NAMALWA (cell line): ENCODE measurements at regions not wholly inside any gene's neighbourhood (a gene's known extent, or its start where the extent isn't known, plus 50 kb on each side); places are given as distances from the start of the nearest gene placed in this dataset.
A peak's percentile ranks its signal among the peaks of the same experiment; 100 is the strongest.
"Not testable (repeated sequence)": the region's sequence is repeated elsewhere in the genome, so short reads cannot be mapped to it uniquely, and the experiment has no call there.

ENCODE experiments used
- DNase-seq: peaks from one replicate; pipeline ENCODE4 v3.0.0-alpha.2; 2015; ENCODE audit warnings: low spot score

DNA sequence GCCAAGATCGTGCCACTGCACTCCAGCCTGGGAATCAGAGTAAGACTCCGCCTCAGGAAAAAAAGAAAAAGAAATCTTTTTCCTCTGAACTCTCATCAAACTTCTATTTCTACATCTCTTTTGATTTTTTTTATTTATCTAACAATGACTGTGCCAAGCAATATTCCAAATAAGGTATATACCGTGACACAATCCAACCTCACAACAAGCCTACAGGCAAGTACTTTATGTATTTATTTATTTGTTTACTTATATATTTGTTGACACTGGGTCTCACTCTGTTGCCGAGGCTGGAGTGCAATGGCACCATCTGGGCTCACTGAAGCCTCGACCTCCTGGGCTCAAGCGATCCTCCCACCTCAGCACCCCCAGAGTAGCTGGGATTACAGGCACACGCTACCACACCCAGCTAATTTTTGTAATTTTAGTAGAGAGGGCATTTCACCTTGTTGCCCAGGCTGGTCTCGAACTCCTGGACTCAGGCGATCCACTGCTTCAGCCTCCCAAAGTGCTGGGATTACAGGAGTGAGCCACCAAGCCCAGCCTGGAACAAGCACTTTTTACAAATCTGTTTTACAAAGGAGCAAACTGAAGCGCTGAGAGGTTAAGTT is 94.9 kb upstream of the CHD2 start:
- no peak for DNase-seq

DNA sequence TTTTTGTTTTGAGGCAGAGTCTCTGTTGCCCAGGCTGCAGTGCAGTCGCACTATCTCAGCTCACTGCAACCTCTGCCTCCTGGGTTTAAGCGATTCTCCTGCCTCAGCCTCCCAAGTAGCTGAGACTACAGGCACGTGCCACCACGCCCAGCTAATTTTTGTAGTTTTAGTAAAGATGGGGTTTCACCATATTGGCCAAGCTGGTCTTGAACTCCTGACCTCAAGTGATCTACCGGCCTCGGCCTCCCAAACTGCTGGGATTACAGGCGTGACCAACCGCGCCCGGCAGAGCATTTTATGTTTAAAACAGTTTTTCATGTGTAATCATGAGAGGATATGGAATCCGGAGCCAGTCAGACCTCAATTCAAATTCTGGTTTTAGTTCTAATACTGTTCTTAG is 94.0 kb upstream of the CHD2 start:
- not testable (repeated sequence) for DNase-seq

DNA sequence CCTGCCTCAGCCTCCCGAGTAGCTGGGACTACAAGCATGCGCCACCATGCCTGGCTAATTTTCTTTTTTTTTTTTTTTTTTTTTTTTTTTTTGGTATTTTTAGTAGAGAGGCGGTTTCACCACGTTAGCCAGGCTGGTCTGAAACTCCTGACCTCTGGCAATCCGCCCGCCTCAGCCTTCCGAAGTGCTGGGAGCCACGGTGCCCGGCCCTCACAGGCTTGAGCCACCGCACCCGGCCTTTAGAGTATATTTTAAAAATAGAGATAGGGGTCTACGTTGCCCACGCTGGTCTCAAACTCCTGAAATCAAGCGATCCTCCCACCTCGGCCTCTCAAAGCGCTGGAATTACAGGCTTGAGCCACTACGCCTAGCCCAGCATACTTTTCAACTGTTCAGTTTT is 93.4 kb upstream of the CHD2 start:
- no peak for DNase-seq

DNA sequence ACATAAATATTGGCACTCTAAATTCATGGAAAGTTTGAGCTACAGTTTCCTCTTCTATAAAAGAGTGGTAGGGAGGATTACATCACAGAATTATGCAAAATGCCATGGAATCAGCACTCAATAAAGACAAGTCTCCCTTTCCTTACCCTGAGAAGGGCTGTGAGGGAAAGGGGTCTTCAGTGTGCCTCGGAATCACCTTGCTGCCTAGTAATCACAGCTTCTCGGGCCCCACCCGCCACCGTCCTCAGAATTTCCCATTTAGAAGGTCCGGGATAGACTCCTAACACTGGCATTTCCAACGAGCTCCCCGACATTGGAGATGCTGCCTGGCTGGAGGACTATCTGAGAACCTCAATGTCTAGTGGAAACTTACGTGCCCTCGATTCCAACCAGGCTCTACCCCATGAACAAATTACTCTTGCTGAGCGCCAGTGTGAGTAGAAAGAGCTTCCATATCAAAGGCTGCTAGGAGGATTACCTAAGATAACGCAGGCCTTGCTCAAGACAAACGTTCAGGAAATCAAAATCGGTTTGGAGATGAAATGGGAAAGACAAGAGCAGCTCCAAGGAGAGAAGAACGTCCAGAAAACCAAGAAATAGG is 92.1 kb upstream of the CHD2 start:
- DNase-seq, result peak; percentile 53

DNA sequence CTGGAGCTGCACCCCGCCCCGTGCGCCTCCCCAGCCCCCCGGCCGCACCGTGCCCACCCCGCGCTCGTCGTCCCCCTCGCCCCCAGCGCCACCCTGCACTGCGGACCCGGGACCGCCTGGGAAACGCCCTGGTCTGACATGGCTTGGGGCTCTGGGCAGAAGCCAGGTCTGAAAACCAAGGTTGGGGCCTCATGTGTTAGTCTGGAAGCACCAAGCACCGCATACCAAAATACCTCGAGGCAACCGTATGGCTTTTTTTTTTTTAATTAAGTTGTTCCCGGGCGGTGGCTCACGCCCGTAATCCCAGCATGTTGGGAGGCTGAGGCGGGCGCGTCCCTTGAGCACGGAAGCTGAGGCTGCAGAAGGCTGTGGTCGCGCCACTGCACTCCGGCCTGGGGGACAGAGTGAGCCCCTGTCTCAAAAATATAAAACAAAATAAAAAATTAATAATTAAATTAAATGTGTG is 91.5 kb upstream of the CHD2 start:
- DNase-seq, result no peak

DNA sequence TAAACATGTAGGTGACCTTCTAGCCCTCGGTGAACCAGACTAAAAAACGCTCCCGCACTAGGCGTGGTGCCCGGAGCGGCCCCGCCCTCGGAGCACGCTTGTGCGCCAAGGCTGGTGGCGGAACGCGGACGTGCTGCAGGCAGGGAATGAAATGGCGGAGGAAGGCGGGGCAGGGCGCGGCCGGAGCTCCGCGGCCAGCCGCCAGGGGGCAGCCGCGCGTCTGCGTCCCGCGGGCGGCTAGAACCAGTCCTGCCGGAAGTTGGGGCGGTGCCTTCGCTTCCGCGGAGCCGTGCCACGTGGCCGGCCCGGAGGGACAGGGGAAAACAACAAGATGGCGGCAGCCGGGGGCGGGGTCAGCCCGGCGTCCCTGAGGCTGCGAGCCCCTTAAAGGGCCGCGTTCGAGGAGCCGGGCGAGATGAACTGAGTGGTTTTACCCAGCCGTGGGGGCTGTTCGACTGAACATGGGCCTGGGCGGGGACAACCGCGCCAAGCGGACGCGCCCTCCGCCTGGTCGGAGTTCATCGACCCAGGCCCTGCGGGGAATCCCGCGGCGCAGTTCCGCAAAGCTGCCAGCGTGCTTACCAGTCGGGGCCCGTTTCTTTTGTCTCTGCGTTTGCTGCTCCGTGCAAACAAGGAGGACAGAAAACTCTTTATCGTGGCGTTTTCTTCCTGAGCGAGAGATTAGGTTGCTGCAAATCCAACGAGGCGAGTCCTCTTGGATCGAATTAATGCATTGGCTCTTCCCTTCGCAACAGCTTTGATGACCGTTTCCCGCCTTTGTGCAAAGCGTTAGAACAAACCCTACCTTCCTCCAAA is 90.9 kb upstream of the CHD2 start:
- DNase-seq, result peak; percentile 99

DNA sequence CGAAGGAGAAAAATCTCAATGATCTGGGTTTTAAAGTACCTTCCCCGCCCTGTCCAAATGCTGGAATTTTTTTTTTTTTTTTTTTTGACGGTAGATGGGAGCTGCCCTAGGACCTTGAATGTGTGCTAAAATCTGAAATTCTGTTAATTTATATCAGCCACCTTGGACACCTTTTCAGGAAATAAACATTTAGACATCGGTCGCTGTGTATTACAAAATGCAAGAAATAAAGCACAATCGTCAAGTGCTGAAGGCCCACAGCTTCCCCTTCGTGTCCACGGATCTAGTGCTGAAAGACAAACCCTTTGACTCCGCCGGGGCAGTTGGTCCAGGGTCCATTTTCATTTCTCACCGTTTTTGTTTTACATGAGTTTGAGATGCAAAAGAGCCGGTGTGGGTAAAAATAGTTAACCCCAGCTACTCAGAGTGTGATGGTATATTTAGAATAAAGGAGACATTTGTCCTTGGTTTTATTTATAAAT is 90.2 kb upstream of the CHD2 start:
- DNase-seq, result peak; percentile 89

DNA sequence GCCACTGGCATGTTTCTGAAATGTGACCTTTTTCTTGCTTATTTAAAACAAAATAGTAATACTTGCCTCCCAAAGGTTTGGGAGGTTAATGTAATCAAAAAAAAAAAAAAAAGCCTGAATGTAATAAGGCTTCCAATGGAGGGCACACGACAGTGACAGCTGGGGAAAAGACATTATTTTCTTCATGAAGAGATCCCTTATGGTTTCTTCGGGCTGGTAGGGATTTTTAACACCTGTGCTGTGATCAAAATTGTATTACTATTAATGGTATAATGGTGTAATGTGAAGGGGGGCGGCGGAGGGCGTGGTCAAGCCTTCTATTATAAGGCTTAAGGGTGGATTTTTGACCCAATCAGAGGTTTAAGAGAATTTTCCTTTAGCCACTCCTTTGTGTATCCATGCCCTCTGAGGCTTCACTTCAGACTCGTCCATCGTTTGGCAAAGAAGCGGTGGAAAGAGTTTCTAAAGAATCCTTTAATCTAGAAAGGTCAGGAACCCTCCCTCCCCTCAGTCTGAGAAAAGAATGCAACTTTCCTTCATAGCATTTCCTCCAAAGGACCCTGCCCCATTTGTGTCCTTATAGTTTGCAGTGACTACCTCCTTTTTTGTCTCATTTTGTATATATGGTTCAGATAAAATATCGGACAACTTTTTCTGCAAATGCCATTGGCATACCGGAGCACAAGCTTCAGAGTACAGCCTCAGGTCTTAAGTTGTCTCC is 89.5 kb upstream of the CHD2 start:
- DNase-seq, result peak; percentile 87

DNA sequence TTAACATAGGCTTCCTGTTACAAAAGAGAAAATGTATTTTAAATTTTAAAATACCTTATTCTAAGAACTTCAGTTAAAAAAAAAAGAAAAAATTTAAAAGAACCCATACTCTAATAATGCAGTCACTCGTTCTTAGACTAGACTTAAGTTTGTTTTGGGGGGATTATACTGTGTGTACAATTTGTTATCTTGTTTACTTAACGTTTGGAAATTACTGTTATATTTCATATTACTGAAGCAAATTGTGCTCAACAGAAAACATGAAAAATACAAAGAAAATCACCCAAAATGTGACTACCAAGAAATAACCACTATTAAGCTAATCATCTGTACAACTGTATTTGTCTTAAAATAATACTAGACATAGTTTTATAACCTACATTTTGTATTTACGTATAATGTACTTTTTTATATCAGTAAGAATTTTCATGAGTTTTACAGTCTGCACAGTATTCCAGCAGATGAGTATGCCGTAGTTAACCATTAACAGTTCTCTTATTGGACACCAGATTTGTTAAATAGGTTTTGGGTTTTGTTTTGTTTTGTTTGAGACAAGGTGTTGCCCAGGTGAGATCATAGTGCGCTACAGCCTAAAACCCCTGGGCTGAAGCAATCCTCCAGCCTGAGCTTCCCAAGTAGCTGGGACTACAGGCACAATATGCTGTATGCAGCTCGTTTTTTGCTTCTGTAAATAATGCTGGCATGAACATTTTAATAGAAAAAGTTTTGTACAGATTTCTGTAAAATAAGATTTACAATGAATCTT is 88.8 kb upstream of the CHD2 start:
- peak; percentile 57 for DNase-seq

DNA sequence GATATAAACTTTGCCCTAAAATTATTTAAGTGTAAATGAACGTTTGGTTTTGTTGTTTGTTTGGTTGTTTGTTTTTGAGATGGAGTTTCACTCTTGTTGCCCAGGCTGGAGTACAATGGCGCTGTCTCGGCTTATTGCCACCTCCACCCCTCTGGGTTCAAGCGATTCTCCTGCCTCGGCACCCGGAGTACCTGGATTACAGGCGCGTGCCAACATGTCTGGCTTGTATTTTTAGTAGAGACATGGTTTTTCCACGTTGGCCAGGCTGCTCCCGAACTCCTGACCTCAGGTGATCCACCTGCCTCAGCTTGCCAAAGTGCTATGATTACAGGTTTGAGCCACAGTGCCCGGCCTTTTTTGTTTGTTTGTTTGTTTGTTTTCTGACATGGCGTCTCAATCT is 87.9 kb upstream of the CHD2 start:
- DNase-seq, result no peak

DNA sequence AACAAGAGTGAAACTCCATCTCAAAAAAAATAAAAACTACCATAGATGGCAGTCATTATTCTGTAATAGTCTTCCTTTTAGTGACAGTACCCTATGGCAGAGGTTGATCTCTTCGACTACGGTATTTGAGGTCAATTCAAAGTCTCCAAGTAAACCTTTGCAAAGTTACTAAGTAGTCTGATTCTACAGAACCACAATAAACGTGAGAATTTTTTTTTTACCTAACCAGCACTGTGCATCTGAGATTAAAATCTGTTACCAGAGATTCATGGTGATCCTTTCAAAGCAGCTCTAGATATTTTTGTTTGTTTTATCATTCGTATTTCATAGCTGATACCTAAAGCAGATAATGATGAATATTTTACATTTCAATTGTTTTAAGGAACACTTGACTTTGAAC is 86.6 kb upstream of the CHD2 start:
- no peak for DNase-seq

DNA sequence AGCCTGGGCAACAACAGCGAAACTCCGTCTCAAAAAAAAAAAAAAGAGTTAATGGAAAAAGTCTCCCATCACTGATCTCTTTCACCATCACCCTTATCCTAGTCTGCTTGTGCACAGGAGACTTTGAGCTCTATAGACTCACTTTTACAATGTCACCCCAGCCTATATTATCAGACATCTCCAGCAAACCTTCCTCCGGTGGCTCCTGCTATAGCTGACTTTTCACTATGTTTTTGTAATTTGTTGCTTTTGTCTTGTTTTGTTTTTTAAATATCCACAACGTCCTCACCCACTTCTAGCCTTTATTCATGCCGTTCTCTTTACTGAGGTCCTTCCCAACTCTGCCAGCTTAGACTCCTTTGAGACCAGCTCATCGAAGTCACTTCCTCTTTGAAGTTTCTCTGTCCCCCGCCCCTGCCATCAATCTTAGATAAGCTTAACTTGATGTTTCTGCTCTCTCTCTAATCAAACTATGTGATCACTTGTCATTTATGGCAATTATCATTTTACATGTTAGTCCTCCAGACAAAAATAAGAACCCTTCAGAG is 82.7 kb upstream of the CHD2 start:
- peak; percentile 69 for DNase-seq

DNA sequence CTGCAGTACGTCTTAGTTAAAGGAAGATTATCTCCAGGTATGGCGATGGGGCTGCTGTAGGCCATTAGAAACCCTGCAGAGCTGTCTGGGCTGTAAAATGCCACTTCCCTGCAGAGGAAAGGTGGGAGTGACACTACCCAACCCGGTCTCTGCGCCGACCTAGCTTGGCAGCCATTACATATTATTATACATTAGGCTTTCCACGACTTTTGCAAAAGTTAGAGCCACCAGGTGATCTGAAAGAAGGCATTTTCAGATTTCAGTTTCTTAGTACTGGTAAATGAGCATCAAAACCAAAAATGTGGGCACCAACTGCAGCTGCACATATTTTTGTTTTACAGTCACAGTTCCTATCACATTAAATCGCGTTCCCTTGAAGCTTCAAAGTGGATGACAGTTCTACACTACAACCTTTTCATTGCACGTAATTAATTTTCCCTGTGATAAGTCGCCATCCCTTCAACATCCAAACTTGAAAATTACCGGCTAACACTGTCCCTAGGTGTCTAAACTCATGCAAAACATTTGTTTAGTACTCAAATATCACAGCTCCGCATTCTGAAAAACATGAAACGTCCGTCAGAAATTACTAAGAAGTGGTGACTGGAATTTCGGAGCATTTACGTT is 81.4 kb upstream of the CHD2 start:
- no peak for DNase-seq

DNA sequence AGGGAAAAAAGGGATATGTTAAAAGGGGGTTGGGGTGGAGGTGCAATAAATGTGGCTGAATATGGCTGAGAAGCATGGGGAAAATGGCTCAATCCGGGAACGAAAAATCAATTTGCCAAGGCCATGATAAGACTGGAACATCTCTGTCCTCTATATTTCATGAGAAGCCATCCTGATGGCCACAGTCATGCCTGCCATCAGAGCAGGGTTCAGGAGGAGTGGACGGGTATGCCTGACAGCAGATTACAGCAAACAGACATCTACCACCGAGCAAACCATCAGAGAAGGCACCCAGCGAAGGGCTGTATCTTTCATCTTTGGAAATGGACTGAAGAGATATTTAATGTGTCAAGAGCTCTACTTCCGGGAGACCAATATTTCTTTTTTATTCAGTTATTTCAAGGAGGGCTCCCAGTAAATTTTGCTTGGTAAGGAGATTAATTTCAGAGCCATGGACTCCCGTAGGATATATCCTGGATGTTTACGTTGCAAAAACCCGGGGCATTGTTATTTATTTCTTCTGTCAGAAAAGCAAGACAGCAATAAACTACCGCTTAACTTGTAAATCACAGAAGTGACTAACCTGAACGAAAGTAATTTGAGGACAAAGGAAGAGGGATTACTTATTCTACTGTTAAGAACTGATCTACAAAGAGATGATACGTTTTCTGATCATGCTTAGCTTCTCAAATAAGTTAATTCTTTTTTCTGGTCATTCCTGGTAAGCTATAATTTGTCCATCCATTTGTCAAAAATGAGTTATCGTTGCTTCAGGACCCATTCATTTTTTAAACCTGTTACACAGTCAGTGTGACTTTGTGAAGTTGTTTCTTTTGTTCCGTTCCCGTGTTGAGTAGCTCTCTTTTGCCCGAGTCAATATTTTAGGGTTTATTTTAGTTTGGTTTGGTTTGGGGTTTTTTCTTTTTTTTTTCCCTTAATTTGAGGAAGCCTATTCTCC is 80.6 kb upstream of the CHD2 start:
- DNase-seq, result no peak

DNA sequence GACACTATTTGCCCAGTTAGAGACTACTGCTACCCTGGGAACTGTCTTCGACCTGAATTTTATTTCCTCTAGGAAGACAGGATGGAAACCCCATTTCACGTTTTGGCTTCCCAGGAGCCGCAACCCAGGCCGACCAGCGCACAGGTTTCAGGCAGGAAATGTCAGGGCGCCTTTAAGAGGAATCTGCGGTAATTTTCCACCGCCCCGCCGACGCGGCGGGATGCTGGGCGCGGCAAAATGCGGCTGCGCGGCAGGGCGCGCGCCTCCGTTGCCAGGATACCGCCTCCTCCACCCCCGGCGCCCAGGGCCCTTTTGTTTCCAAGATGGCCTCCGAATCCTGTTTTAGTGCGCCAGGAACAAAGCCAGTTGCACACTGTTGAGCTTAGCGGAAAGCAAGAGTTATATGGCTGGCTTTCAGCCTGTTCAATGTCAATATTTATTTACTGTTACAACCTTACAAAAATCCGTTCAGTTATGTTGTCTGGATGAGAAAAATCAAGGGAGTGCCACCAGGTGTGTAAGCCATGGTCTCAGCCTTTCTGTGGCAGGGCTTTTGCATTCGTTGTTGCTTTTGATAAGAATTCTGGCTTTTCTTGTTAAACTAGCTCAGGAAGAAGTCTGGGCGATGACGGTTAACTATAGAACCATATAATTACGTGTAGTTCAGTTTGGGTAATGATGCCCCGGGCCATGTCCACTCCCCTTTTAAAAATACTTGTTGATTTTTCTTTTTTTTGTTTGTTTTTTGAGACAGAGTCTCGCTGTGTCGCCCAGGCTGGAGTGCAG is 79.7 kb upstream of the CHD2 start:
- DNase-seq, result peak; percentile 92

DNA sequence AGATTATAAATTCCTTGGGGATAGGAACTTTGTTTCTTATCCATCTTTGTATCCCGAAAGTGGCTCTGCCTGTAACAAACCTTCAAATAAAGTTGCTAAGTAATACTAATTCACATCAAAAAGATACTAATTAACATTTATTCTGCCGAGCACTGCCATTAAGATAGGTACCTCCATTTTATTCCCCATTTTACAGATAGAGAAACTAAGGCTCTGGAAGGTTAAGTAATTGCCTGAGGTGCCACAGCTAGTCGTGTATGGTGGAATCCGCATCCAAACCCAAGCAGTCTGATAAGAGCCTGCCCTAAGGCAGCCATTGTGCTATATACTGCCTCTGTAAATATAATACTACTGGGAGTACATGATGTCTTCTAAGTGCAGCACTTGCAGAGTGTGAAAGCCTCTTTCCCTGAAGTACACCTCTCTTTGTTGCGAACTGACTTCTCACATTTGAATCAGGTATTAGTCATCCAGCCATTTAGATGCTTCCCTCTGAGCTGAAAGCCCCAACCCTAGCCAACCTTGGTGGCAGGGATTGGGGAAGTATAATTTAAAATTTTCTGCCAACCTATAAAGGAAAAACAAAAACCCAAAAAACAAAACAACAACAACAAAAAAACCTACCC is 78.5 kb upstream of the CHD2 start:
- no peak for DNase-seq

DNA sequence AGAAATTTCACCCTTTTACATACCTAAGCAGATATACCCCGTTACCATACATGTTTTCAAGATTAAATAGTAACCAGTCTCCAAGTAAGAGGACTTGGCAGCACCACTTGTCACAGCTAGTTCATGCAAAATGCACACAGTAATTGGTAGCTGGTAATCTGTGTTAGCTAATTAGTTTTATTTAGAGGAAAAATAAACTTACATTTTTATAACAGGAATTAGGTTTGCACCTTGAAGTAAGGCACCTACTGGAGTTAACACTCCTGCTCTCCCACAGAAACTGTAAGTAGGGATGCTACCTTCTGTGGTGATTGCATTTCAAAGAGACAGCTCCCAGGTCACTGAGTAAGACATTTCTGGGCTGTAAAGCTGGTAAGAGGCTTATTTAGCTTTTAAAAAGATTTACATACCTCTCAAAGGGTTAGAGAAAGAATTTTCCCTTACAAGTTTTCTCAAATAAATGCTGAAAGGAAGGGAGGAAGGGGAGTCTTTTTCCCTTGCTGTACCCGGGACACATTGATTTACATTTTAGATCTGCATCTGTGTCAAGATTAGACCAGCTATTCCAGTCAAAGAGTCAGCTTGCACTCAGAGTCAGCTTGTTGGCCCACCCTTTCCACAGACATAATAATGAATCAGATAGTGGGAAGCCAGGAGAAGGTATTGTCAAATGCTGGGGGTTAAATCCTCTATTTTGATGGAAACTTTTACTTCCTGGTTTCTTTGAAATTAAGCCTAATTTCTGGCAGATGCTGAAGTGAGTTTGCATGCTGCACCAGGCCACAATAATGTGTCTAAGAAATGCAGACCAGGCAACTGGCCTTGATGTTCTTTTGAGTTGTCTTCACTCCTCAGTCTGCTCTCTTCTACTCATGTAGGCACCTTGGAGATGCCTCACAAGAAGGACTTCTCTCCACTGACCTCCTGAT is 77.6 kb upstream of the CHD2 start:
- DNase-seq, result peak; percentile 43
